ENCODE measurements at regions not wholly inside any gene's neighbourhood (a gene's known extent, or its start where the extent isn't known, plus 50 kb on each side); places are given as distances from the start of the nearest gene placed in this dataset.

GRCh38 chrY:7288611-7289010 is 377.1 kb upstream of the AMELY start:
- TF ChIP-seq POLR2A (IDR thresholded peaks at IDR 0.05; ENCODE audit: control extremely low read depth in 1 of 2, low read depth in 2 of 2, low read length in 2 of 2) = no peak
- TF ChIP-seq ATF2 (IDR thresholded peaks at IDR 0.05; ENCODE audit: low read length) = no peak
- TF ChIP-seq CTCF (IDR thresholded peaks at IDR 0.05; ENCODE audit: control extremely low read depth in 1 of 3, insufficient read depth in 1 of 3, low read depth in 1 of 3, low read length in 3 of 3) = no peak
- TF ChIP-seq RNF2 (IDR thresholded peaks at IDR 0.05; ENCODE audit: borderline replicate concordance, low read depth, low read length, missing control alignments, poor library complexity, severe bottlenecking) = no peak

Data from H1 (cell line).